Lower leg skin (tissue), 3 donors: ENCODE measurements at regions not wholly inside any gene's neighbourhood (a gene's known extent, or its start where the extent isn't known, plus 50 kb on each side); places are given as distances from the start of the nearest gene placed in this dataset.

ENCODE experiments used
- CTCF ChIP-seq, 3 donors: fragments of 450-650 bp; IDR thresholded peaks; one replicate each; pipeline ENCODE4 v1.5.1; 2016; ENCODE audit warnings: antibody characterized with exemption in 3 of 3, mild to moderate bottlenecking in 3 of 3, moderate library complexity in 2 of 3
- POLR2A ChIP-seq, 2 donors: fragments of 450-650 bp; IDR thresholded peaks; one replicate each; pipeline ENCODE4 v1.6.1; 2016 to 2017; ENCODE audit warnings: antibody characterized with exemption in 2 of 2, mild to moderate bottlenecking in 1 of 2, moderate library complexity in 1 of 2

- no peak for TF ChIP-seq CTCF (IDR thresholded peaks at IDR 0.05)
- no peak for TF ChIP-seq POLR2A (IDR thresholded peaks at IDR 0.05)
These were observed 465.3 kb upstream of the PTBP2 start for GRCh38 chr1:96256130-96256790.
